ENCODE measurements at regions not wholly inside any gene's neighbourhood (a gene's known extent, or its start where the extent isn't known, plus 50 kb on each side); places are given as distances from the start of the nearest gene placed in this dataset.

DNA sequence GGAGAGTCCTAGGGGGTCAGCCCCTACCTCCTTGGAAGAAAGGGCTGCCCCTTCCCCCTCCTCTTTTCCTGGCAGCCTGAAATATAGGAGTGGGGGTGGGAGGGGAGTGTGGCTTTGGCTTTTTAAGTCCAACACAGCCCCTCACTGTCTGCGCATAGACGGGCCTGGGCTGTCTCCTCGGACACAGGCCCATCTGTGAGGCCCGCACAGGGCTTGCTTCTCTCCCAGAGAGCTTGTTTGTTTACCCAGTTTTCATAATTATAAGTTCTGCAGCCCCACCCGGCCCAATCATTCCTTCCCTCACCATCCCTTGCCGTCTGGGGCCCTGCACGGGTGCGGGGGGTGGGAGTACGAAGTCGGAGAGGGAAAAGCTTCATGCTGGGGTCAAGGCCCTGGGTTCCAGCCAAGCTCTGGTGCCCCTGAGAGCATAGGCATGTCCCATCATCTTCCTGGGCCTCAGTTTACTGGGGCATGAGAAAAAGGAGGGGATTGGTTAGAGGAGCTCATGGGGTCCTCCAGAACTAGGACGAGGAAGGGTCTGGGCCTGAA lies 54.0 kb upstream of the STXBP1 start:
- TF ChIP-seq, protein P1, sequence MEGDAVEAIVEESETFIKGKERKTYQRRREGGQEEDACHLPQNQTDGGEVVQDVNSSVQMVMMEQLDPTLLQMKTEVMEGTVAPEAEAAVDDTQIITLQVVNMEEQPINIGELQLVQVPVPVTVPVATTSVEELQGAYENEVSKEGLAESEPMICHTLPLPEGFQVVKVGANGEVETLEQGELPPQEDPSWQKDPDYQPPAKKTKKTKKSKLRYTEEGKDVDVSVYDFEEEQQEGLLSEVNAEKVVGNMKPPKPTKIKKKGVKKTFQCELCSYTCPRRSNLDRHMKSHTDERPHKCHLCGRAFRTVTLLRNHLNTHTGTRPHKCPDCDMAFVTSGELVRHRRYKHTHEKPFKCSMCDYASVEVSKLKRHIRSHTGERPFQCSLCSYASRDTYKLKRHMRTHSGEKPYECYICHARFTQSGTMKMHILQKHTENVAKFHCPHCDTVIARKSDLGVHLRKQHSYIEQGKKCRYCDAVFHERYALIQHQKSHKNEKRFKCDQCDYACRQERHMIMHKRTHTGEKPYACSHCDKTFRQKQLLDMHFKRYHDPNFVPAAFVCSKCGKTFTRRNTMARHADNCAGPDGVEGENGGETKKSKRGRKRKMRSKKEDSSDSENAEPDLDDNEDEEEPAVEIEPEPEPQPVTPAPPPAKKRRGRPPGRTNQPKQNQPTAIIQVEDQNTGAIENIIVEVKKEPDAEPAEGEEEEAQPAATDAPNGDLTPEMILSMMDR (IDR thresholded peaks at IDR 0.05) = no peak
- TF ChIP-seq POLR2AphosphoS5 (IDR thresholded peaks at IDR 0.05) (no peak), POLR2A (IDR thresholded peaks at IDR 0.05) (no peak), EP300 (IDR thresholded peaks at IDR 0.05) (no peak)
